Hepatocyte (in vitro differentiated cells): ENCODE measurements at regions not wholly inside any gene's neighbourhood (a gene's known extent, or its start where the extent isn't known, plus 50 kb on each side); places are given as distances from the start of the nearest gene placed in this dataset.

ENCODE experiments used
- DNase-seq: peaks from one replicate; pipeline ENCODE4 v3.0.0-alpha.2; 2016; ENCODE audit warnings: low spot score
- H2AFZ ChIP-seq: fragments of 200-600 bp; sonication (generic); 2 replicates; pipeline ENCODE4 v1.6.0; 2016; ENCODE audit warnings: antibody characterized with exemption, mild to moderate bottlenecking
- H3K27ac ChIP-seq: fragments of 200-600 bp; sonication (generic); 2 replicates; pipeline ENCODE4 v1.5.1; 2016; ENCODE audit warnings: mild to moderate bottlenecking
- H3K27me3 ChIP-seq: fragments of 200-600 bp; sonication (generic); 2 replicates; pipeline ENCODE4 v1.6.1; 2016
- H3K36me3 ChIP-seq: fragments of 200-600 bp; sonication (generic); replicated peaks from 2 replicates; pipeline ENCODE4 v1.5.1; 2016; ENCODE audit warnings: low read depth; ENCODE audit not compliant: insufficient read depth
- H3K4me1 ChIP-seq: fragments of 200-600 bp; sonication (generic); 2 replicates; pipeline ENCODE4 v1.5.1; 2016; ENCODE audit warnings: mild to moderate bottlenecking, moderate library complexity; ENCODE audit not compliant: insufficient read depth
- H3K4me2 ChIP-seq: fragments of 200-600 bp; sonication (generic); 2 replicates; pipeline ENCODE4 v1.6.0; 2016
- H3K4me3 ChIP-seq: fragments of 200-600 bp; sonication (generic); 2 replicates; pipeline ENCODE4 v1.5.1; 2016; ENCODE audit warnings: mild to moderate bottlenecking
- H3K79me2 ChIP-seq: fragments of 200-600 bp; sonication (generic); 2 replicates; pipeline ENCODE4 v1.6.0; 2017; ENCODE audit warnings: mild to moderate bottlenecking
- H3K9me2 ChIP-seq: fragments of 200-600 bp; sonication (generic); replicated peaks from 2 replicates; pipeline ENCODE4 v1.6.0; 2017; ENCODE audit warnings: mild to moderate bottlenecking; ENCODE audit not compliant: insufficient read depth
- H3K9me3 ChIP-seq: fragments of 200-600 bp; sonication (generic); 2 replicates; pipeline ENCODE4 v1.5.1; 2016; ENCODE audit warnings: low read depth, mild to moderate bottlenecking
- H4K20me1 ChIP-seq: fragments of 200-600 bp; sonication (generic); 2 replicates; pipeline ENCODE4 v1.6.0; 2016; ENCODE audit warnings: mild to moderate bottlenecking; ENCODE audit not compliant: insufficient read depth, poor library complexity, severe bottlenecking
- EZH2 ChIP-seq: fragments of 200-600 bp; sonication (generic); IDR thresholded peaks from 2 replicates; pipeline ENCODE4 v1.6.1; 2016; ENCODE audit warnings: antibody characterized with exemption, mild to moderate bottlenecking, borderline replicate concordance
- EZH2phosphoT487 ChIP-seq: fragments of 200-600 bp; sonication (generic); IDR thresholded peaks from one replicate; pipeline ENCODE4 v1.6.1; 2018; ENCODE audit warnings: antibody characterized with exemption, mild to moderate bottlenecking, low read depth, moderate library complexity; ENCODE audit not compliant: unreplicated experiment, severe bottlenecking
- WGBS: methylation state at CpG from one replicate; pipeline ENCODE4 v1.1.6; 2016; ENCODE audit warnings: low lambda C conversion rate; ENCODE audit errors: missing lambda C conversion rate; 5-methylcytosine and 5-hydroxymethylcytosine counted together
- TF ChIP-seq, protein P1 (sequence below): fragments of 200-600 bp; sonication (generic); IDR thresholded peaks from 2 replicates; pipeline ENCODE4 v1.5.1; 2016; ENCODE audit warnings: antibody characterized with exemption, mild to moderate bottlenecking; ENCODE audit not compliant: poor library complexity

DNA sequence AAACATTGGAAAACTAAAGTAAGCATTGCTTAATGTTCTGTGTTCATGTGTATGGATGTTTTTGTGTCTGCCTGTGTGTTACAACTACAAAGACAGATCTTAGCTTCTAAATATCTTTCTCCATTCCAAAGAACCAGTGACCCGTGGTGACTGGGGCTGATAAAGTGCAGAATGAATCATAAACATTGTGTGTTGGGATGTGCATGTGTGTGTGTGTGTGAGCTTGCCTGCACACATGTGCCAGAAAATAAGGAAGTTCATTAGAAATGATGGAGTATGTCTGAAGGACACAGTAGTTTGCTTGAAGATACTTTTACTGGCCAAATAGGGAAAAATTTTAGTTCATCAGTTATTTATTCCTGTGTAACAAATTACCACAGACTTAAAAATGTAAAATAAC, 756.6 kb upstream of the CELF4 start:
- Histone ChIP-seq H4K20me1 (no peaks in the 10 kb centered on the region), H3K79me2 (no peaks in the 10 kb centered on the region), H3K27ac (no peak overlapping the region), H3K4me3 (no peak overlapping the region), H3K4me2 (no peak overlapping the region), H3K9me3 (no peaks in the 10 kb centered on the region), H3K36me3 (no peaks in the 10 kb centered on the region), H3K27me3 (no peaks in the 10 kb centered on the region), H3K9me2 (no peaks in the 10 kb centered on the region), H3K4me1 (no peaks in the 10 kb centered on the region), H2AFZ (no peak overlapping the region)
- no peak for DNase-seq
- 75% methylated on average over 1 of the region's 1 CpG for WGBS
- no peak for TF ChIP-seq EZH2
- TF ChIP-seq EZH2phosphoT487 = no peak
- TF ChIP-seq, protein P1, sequence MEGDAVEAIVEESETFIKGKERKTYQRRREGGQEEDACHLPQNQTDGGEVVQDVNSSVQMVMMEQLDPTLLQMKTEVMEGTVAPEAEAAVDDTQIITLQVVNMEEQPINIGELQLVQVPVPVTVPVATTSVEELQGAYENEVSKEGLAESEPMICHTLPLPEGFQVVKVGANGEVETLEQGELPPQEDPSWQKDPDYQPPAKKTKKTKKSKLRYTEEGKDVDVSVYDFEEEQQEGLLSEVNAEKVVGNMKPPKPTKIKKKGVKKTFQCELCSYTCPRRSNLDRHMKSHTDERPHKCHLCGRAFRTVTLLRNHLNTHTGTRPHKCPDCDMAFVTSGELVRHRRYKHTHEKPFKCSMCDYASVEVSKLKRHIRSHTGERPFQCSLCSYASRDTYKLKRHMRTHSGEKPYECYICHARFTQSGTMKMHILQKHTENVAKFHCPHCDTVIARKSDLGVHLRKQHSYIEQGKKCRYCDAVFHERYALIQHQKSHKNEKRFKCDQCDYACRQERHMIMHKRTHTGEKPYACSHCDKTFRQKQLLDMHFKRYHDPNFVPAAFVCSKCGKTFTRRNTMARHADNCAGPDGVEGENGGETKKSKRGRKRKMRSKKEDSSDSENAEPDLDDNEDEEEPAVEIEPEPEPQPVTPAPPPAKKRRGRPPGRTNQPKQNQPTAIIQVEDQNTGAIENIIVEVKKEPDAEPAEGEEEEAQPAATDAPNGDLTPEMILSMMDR = no peak

DNA sequence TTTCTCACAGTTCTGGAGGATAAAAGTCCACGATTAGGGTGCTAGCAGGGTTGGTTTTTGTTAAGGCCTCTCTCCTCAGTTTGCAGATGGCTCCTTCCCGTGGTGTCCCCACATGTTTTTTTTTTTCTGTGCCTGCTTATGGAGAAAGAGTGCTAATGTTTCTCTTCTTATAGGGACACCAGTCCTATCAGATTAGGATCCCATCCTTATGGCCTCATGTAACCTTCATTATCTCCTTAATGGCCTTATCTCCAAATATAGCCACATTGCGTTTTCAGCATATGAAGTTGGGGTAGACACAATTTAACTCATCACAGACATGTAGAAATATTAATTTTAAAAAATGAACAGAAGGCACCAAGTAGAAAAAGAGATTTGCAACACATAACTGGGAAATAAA, 755.7 kb upstream of the CELF4 start:
- Histone ChIP-seq H3K4me2 (no peak overlapping the region), H3K9me2 (no peaks in the 10 kb centered on the region), H3K27ac (no peak overlapping the region), H3K27me3 (no peaks in the 10 kb centered on the region), H3K36me3 (no peaks in the 10 kb centered on the region), H3K4me3 (no peak overlapping the region), H3K4me1 (no peaks in the 10 kb centered on the region), H3K79me2 (no peaks in the 10 kb centered on the region), H4K20me1 (no peaks in the 10 kb centered on the region), H2AFZ (no peak overlapping the region), H3K9me3 (no peaks in the 10 kb centered on the region)
- WGBS = 64% methylated on average over 3 of the region's 3 CpGs
- no peak for DNase-seq
- TF ChIP-seq, protein P1 = no peak
- TF ChIP-seq EZH2 = no peak
- TF ChIP-seq EZH2phosphoT487 = no peak

DNA sequence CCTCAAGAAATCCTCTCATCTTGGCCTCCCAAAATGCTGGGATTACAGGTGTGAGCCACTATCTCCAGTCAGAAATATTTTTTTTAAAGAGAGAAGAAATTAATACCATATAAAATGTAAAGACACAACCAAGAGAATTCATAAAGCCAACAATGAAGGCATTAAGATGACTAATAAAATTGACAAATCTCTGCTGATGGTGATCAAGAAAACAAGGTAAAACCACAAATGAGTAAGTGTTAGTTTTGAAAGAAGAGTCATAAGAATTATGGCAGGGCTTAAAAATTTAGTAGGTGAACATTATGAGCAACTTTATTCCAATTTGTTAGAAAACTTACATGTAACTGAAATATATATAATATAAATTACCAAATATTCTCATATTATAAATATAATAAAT, 752.8 kb upstream of the CELF4 start:
- H3K4me3 ChIP-seq = no peak overlapping the region
- DNase-seq = no peak
- no peaks in the 10 kb centered on the region for H3K36me3 ChIP-seq

More for the DNA sequence above, 752.8 kb upstream of the CELF4 start:
- TF ChIP-seq, protein P1 = no peak
- TF ChIP-seq EZH2phosphoT487 = no peak
- no peak for TF ChIP-seq EZH2
- H3K27me3 ChIP-seq = no peaks in the 10 kb centered on the region
- H4K20me1 ChIP-seq = no peaks in the 10 kb centered on the region
- H3K27ac ChIP-seq = no peak overlapping the region
- H3K9me2 ChIP-seq = no peaks in the 10 kb centered on the region
- no peaks in the 10 kb centered on the region for H3K4me1 ChIP-seq
- no peaks in the 10 kb centered on the region for H3K79me2 ChIP-seq
- H3K4me2 ChIP-seq = no peak overlapping the region
- no peaks in the 10 kb centered on the region for H3K9me3 ChIP-seq
- H2AFZ ChIP-seq = no peak overlapping the region
